ENCODE measurements at regions not wholly inside any gene's neighbourhood (a gene's known extent, or its start where the extent isn't known, plus 50 kb on each side); places are given as distances from the start of the nearest gene placed in this dataset.

DNA sequence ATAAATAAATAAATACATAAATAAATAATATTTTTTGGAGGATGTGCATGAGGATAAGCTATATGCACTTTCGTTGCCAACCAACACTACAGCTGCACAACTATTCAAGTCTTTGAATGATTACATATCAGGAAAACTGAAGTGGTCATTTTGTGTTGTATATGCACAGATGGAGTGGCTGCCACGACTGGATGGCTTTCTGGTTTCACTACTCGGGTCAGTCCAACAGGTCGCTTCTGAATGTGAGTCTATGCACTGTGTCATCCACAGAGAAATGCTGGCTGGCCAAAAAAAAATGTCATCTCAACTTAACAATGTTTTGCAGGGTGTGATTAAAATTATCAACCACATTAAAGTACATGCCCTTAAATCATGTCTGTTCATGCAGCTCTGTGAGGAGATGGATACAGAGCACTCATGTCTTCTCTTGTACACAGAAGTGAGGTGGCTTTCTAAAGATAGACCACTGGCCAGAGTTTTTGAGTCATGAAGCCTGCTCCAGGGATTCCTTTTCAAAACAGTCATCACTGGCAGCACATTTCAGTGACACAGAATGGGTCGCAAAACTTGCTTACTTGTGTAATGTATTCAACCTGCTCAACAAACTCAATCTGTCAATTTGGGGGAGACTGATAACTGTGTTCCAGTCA, 589.8 kb upstream of the CYLC2 start:
- TF ChIP-seq EP300 (IDR thresholded peaks at IDR 0.05; ENCODE audit: low read depth) (no peak), POLR2A (IDR thresholded peaks at IDR 0.05) (no peak), POLR2AphosphoS5 (IDR thresholded peaks at IDR 0.05) (no peak)
- TF ChIP-seq, protein P1, sequence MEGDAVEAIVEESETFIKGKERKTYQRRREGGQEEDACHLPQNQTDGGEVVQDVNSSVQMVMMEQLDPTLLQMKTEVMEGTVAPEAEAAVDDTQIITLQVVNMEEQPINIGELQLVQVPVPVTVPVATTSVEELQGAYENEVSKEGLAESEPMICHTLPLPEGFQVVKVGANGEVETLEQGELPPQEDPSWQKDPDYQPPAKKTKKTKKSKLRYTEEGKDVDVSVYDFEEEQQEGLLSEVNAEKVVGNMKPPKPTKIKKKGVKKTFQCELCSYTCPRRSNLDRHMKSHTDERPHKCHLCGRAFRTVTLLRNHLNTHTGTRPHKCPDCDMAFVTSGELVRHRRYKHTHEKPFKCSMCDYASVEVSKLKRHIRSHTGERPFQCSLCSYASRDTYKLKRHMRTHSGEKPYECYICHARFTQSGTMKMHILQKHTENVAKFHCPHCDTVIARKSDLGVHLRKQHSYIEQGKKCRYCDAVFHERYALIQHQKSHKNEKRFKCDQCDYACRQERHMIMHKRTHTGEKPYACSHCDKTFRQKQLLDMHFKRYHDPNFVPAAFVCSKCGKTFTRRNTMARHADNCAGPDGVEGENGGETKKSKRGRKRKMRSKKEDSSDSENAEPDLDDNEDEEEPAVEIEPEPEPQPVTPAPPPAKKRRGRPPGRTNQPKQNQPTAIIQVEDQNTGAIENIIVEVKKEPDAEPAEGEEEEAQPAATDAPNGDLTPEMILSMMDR (IDR thresholded peaks at IDR 0.05), result no peak

Data from transverse colon (tissue), 4 donors.